NCI-H2107 treated with DMSO at 0.1 percent for 48 hours (cell line): ENCODE measurements at regions not wholly inside any gene's neighbourhood (a gene's known extent, or its start where the extent isn't known, plus 50 kb on each side); places are given as distances from the start of the nearest gene placed in this dataset.
"Not testable (repeated sequence)": the region's sequence is repeated elsewhere in the genome, so short reads cannot be mapped to it uniquely, and the experiment has no call there.

ENCODE experiments used
- DNase-seq: peaks from one replicate; lab custom pipeline; 2025; ENCODE audit not compliant: unreplicated experiment; lab: John Stamatoyannopoulos, UW

GRCh38 chr5:3324421-3325101 lies 271.1 kb upstream of the IRX1 start:
- no peak for DNase-seq

DNA sequence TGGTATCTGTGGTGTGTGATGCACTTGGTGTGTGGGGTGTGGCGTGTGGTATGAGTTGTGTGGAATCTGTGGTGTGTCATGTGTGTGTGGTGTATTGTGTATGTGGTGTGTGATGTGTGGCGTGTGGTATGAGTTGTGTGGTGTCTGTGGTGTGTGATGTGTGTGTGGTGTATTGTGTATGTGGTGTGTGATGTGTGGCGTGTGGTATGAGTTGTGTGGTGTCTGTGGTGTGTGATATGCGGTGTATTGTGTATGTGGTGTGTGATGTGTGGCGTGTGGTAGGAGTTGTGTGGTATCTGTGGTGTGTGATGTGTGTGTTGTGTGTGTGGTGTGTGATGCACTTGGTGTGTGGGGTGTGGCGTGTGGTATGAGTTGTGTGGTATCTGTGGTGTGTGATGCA lies 271.7 kb upstream of the IRX1 start:
- not testable (repeated sequence) for DNase-seq

GRCh38 chr5:3323144-3323543 lies 272.5 kb upstream of the IRX1 start:
- no peak for DNase-seq

- no peak for DNase-seq
These were observed 273.0 kb upstream of the IRX1 start for GRCh38 chr5:3322642-3323041.

GRCh38 chr5:3321923-3322322 lies 273.7 kb upstream of the IRX1 start:
- no peak for DNase-seq

- no peak for DNase-seq
These were observed 274.4 kb upstream of the IRX1 start for GRCh38 chr5:3321119-3321760.

- no peak for DNase-seq
These were observed 275.2 kb upstream of the IRX1 start for GRCh38 chr5:3320317-3320875.

DNA sequence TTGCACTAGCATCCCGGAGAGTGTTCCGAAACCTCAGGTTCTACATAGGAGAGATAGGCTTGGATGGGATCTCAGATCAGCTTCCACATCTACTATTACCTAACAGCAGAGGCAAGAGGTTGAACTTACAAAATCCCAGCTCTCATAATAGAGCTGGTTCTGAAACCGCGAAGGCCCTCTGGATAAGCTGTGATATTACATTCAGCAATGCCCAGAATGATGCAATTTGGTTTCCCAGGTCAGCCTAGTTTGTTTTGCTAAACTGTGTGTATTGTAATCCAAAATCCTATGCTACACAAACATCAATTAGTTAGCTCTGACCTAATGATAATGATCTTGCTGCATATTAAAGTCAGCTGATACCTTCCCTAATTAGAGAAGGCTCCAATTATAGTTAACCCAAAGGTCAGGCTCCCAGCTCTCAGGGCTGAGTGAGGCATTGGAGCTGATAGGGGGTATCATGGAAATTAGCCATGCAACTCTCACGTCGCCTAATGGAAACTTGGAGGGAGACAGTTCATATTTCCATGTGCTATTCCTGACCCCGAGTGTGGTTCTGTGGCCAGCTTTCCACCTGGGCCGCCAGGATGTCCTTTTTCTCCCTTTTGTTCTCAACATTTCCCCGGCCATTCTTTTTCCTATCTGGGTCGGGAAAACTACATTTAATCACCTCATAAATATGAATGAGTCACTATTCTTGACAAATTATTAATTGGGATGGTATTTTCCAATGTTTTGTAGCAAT lies 278.4 kb upstream of the IRX1 start:
- no peak for DNase-seq

- no peak for DNase-seq
These were observed 282.1 kb upstream of the IRX1 start for GRCh38 chr5:3313569-3313968.

DNA sequence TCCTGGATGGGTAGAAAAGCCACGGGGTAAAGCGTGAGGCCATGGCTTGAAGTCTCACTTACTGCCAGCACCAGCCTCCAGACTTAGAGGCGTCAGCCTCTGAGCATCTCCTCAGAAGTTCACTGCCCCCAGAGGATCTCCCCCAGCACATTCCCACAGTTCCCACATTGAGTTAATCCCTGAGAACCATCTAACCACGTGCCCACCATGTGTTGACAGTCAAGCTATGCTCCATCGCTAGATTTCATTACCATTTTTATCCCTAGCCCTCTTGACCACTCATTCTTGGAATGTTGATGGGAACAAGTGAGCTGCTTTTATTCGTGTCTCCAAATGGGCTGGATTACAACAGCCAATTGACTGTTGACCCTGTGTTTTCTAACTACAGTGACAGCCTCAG lies 283.3 kb upstream of the IRX1 start:
- no peak for DNase-seq

DNA sequence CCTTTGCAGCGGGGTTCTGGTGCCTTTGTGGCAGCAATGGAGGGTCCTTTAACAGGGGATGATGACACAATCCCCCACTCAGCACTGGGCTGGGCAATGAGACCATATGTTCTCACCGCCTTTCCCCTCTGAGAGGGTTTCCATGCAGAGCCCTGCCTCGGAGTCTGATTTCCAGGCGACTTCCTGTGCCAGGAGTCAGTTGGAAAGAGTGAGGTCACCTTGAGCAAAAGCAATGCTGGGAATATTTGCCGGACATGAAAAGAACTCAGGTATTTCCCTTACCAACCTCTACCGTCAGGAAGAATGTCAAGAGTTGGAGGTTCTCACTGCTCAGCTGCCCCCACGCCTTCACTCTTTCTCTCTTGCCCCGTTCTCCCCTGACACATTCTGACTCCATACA lies 284.2 kb upstream of the IRX1 start:
- no peak for DNase-seq

- DNase-seq, result peak; percentile 64
These were observed 284.9 kb upstream of the IRX1 start for GRCh38 chr5:3310541-3311261.

- DNase-seq, result no peak
These were observed 286.1 kb upstream of the IRX1 start for GRCh38 chr5:3309538-3309937.

DNA sequence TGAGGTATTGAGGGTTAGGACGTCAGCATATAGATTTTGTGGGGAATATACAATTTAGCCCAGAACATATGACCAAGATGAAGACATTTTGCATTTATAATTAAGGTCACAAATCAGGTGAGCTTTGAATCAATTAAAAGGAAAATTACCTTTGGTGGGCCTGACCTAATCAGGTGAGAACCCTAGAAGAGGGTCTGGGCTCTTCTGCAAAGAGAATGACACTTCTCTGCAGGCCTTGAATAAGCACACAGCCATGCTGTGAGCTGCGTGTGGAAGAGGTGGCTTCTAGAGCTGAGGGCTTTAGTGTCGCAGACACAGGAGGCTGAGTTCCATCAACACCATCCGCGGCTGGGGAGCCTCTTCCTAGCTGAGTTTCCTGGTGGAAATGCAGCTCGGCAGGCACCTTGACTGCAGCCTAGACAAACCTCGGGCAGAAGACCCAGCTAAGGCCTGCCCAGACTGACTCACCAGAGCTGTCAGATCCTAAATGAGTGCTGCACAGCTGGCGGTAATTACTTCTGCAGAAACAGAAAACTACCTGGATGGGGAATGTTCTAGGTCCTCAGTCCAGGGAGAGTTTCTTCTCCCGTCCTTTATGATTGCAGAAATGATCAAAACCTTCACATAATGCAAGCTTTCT lies 287.5 kb upstream of the IRX1 start:
- no peak for DNase-seq

GRCh38 chr5:3305432-3305831 lies 290.2 kb upstream of the IRX1 start:
- DNase-seq, result no peak

GRCh38 chr5:3304346-3304745 lies 291.3 kb upstream of the IRX1 start:
- DNase-seq, result no peak

- DNase-seq, result no peak
These were observed 291.9 kb upstream of the IRX1 start for GRCh38 chr5:3303777-3304176.

DNA sequence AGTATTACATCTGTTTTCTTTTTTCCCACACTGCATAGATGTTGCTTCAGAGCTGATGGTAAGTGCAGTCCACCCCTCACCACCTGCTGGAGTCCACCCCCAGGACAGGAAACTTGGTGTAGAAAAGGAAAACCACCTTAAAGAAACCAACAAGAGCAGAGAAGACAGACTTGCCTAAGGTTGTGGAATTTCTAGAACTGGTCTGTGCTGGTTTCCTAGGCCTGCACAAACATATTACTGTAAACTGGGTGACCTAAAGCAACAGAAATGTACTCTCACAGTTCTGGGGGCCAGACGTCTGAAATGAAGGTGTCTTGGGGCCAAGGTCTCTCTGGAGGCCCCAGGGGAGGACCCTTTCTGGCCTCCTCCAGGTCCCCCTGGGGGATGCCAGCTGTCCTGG lies 293.4 kb upstream of the IRX1 start:
- DNase-seq, result no peak

GRCh38 chr5:3301306-3301705 lies 294.3 kb upstream of the IRX1 start:
- no peak for DNase-seq

DNA sequence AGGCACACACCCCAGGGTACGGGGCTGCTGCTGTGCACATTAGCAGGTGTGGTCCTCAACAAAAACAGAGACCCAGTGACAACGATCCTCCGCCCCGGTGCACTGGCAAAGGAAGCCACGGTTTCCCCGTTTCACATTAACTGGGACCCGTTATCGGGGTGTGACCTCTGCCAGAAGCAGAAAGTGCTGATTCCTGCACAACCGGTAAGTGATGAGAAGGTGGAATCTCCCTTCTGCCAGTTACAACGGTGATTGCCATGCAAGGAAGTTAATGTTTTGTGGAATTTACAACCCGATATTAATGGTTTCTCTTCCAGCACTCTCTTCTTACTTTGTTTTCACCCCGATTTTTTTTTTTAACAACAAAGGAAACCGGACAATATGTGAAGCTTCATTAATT lies 294.9 kb upstream of the IRX1 start:
- DNase-seq, result no peak

GRCh38 chr5:3299441-3299840 lies 296.2 kb upstream of the IRX1 start:
- DNase-seq, result no peak
